Karpas-422 (cell line): ENCODE measurements at regions not wholly inside any gene's neighbourhood (a gene's known extent, or its start where the extent isn't known, plus 50 kb on each side); places are given as distances from the start of the nearest gene placed in this dataset.

Experiments
- DNase-seq: peaks from one replicate; pipeline ENCODE4 v3.0.0-alpha.2; 2015
- H2AFZ ChIP-seq: fragments of 200-600 bp; sonication (generic); 2 replicates; pipeline ENCODE4 v1.6.1; 2014; ENCODE audit warnings: antibody characterized with exemption, low read length, mixed read lengths
- H3K27ac ChIP-seq: fragments of 200-600 bp; sonication (generic); 2 replicates; pipeline ENCODE4 v1.5.1; 2014; ENCODE audit warnings: mild to moderate bottlenecking, low read length, moderate library complexity
- H3K27me3 ChIP-seq: fragments of 200-600 bp; sonication (generic); 2 replicates; pipeline ENCODE4 v1.6.1; 2014; ENCODE audit warnings: low read length, mixed read lengths
- H3K36me3 ChIP-seq: fragments of 200-600 bp; sonication (generic); 2 replicates; pipeline ENCODE4 v1.6.1; 2014; ENCODE audit warnings: low read length, mixed read lengths; ENCODE audit not compliant: insufficient read depth
- H3K4me1 ChIP-seq: fragments of 200-600 bp; sonication (generic); 2 replicates; pipeline ENCODE4 v1.6.1; 2014; ENCODE audit warnings: mild to moderate bottlenecking, low read length, mixed read lengths
- H3K4me2 ChIP-seq: fragments of 200-600 bp; sonication (generic); 2 replicates; pipeline ENCODE4 v1.6.1; 2014; ENCODE audit warnings: low read length, low read depth, mild to moderate bottlenecking; ENCODE audit not compliant: poor library complexity, severe bottlenecking
- H3K4me3 ChIP-seq: fragments of 200-600 bp; sonication (generic); 2 replicates; pipeline ENCODE4 v1.5.1; 2014; ENCODE audit warnings: mild to moderate bottlenecking, antibody characterized with exemption, low read length, mixed read lengths
- H3K79me2 ChIP-seq: fragments of 200-600 bp; sonication (generic); 2 replicates; pipeline ENCODE4 v1.6.1; 2014; ENCODE audit warnings: mild to moderate bottlenecking, low read length, mixed read lengths
- H3K9ac ChIP-seq: fragments of 200-600 bp; sonication (generic); 2 replicates; pipeline ENCODE4 v1.6.0; 2014; ENCODE audit warnings: low read length
- H3K9me2 ChIP-seq: fragments of 200-600 bp; sonication (generic), shearing (Covaris generic); replicated peaks from 2 replicates; pipeline ENCODE4 v1.6.0; 2014; ENCODE audit warnings: mild to moderate bottlenecking, low read length, moderate library complexity; ENCODE audit not compliant: insufficient read depth
- H3K9me3 ChIP-seq: fragments of 300-700, 200-600 bp; sonication (generic); 2 replicates; pipeline ENCODE4 v1.6.1; 2014; ENCODE audit warnings: low read length, mixed read lengths
- H4K20me1 ChIP-seq: fragments of 200-600 bp; sonication (generic); 2 replicates; pipeline ENCODE4 v1.6.1; 2014; ENCODE audit warnings: mild to moderate bottlenecking, antibody characterized with exemption, low read length, low read depth; ENCODE audit not compliant: insufficient read depth

GRCh38 chr14:89028462-89029134, 204.1 kb downstream of the TTC8 start:
- Histone ChIP-seq H4K20me1 (no peaks in the 10 kb centered on the region), H3K9me2 (no peaks in the 10 kb centered on the region), H3K79me2 (no peaks in the 10 kb centered on the region), H2AFZ (no peak overlapping the region), H3K27me3 (0 out of 2 replicates have a peak, but pooled peaks cover 2% of the 10 kb centered on the region), H3K36me3 (no peaks in the 10 kb centered on the region), H3K9me3 (no peaks in the 10 kb centered on the region), H3K27ac (no peak overlapping the region), H3K4me2 (no peak overlapping the region), H3K9ac (no peak overlapping the region), H3K4me1 (peaks cover 2% of the 10 kb centered on the region; the same call in 1 of the 2 replicates), H3K4me3 (no peak overlapping the region)
- DNase-seq, result no peak

- H3K36me3 ChIP-seq, result no peaks in the 10 kb centered on the region
- no peak for DNase-seq
- no peak overlapping the region for H2AFZ ChIP-seq
- no peak overlapping the region for H3K4me2 ChIP-seq
- H3K9me3 ChIP-seq, result no peaks in the 10 kb centered on the region
- H3K27me3 ChIP-seq, result 0 out of 2 replicates have a peak, but pooled peaks cover 2% of the 10 kb centered on the region
- no peak overlapping the region for H3K4me3 ChIP-seq
- H3K4me1 ChIP-seq, result peaks cover 2% of the 10 kb centered on the region; the same call in 1 of the 2 replicates
- no peaks in the 10 kb centered on the region for H3K79me2 ChIP-seq
- no peaks in the 10 kb centered on the region for H4K20me1 ChIP-seq
- H3K9ac ChIP-seq, result no peak overlapping the region
- no peak overlapping the region for H3K27ac ChIP-seq
- no peaks in the 10 kb centered on the region for H3K9me2 ChIP-seq
Observed at GRCh38 chr14:89029961-89030694, 205.7 kb downstream of the TTC8 start.

GRCh38 chr14:89030921-89031320, 206.5 kb downstream of the TTC8 start:
- no peaks in the 10 kb centered on the region for H3K36me3 ChIP-seq
- no peaks in the 10 kb centered on the region for H3K79me2 ChIP-seq
- H4K20me1 ChIP-seq, result no peaks in the 10 kb centered on the region
- no peaks in the 10 kb centered on the region for H3K9me2 ChIP-seq
- H3K4me1 ChIP-seq, result peaks cover 2% of the 10 kb centered on the region; the same call in 1 of the 2 replicates
- H3K4me3 ChIP-seq, result no peak overlapping the region
- no peaks in the 10 kb centered on the region for H3K9me3 ChIP-seq
- H3K27ac ChIP-seq, result no peak overlapping the region
- 0 out of 2 replicates have a peak, but pooled peaks cover 2% of the 10 kb centered on the region for H3K27me3 ChIP-seq
- no peak overlapping the region for H3K4me2 ChIP-seq
- no peak for DNase-seq
- no peak overlapping the region for H2AFZ ChIP-seq
- no peak overlapping the region for H3K9ac ChIP-seq

GRCh38 chr14:89032086-89032649, 207.7 kb downstream of the TTC8 start:
- Histone ChIP-seq H3K36me3 (no peaks in the 10 kb centered on the region), H3K79me2 (no peaks in the 10 kb centered on the region), H3K9ac (no peak overlapping the region), H3K9me2 (no peaks in the 10 kb centered on the region), H3K4me3 (no peak overlapping the region), H3K4me2 (no peak overlapping the region), H3K27me3 (0 out of 2 replicates have a peak, but pooled peaks cover 4% of the 10 kb centered on the region), H4K20me1 (no peaks in the 10 kb centered on the region), H3K9me3 (no peaks in the 10 kb centered on the region), H3K4me1 (peaks cover 2% of the 10 kb centered on the region; the same call in 1 of the 2 replicates), H3K27ac (no peak overlapping the region), H2AFZ (peak overlapping the region; percentile 6; the same call in 1 of the 2 replicates)
- peak; percentile 61 for DNase-seq

- H3K9me2 ChIP-seq, result no peaks in the 10 kb centered on the region
- peaks cover 2% of the 10 kb centered on the region; the same call in 1 of the 2 replicates for H3K4me1 ChIP-seq
- H3K4me2 ChIP-seq, result no peak overlapping the region
- no peaks in the 10 kb centered on the region for H3K79me2 ChIP-seq
- DNase-seq, result no peak
- no peak overlapping the region for H3K27ac ChIP-seq
- no peak overlapping the region for H3K4me3 ChIP-seq
- H3K27me3 ChIP-seq, result 0 out of 2 replicates have a peak, but pooled peaks cover 4% of the 10 kb centered on the region
- H3K9ac ChIP-seq, result no peak overlapping the region
- no peaks in the 10 kb centered on the region for H4K20me1 ChIP-seq
- H2AFZ ChIP-seq, result no peak overlapping the region
- no peaks in the 10 kb centered on the region for H3K36me3 ChIP-seq
- no peaks in the 10 kb centered on the region for H3K9me3 ChIP-seq
Observed at GRCh38 chr14:89033756-89034155, 209.3 kb downstream of the TTC8 start.

- no peak overlapping the region for H3K4me2 ChIP-seq
- H3K9ac ChIP-seq, result no peak overlapping the region
- no peaks in the 10 kb centered on the region for H3K9me2 ChIP-seq
- no peaks in the 10 kb centered on the region for H3K79me2 ChIP-seq
- H3K9me3 ChIP-seq, result no peaks in the 10 kb centered on the region
- 0 out of 2 replicates have a peak, but pooled peaks cover 2% of the 10 kb centered on the region for H3K27me3 ChIP-seq
- H2AFZ ChIP-seq, result no peak overlapping the region
- no peaks in the 10 kb centered on the region for H3K36me3 ChIP-seq
- DNase-seq, result no peak
- no peak overlapping the region for H3K4me3 ChIP-seq
- H3K27ac ChIP-seq, result no peak overlapping the region
- H3K4me1 ChIP-seq, result peaks cover 2% of the 10 kb centered on the region; the same call in 1 of the 2 replicates
- no peaks in the 10 kb centered on the region for H4K20me1 ChIP-seq
Observed at GRCh38 chr14:89036371-89036770, 211.9 kb downstream of the TTC8 start.

GRCh38 chr14:89037065-89037464, 212.6 kb downstream of the TTC8 start:
- no peaks in the 10 kb centered on the region for H3K9me2 ChIP-seq
- no peaks in the 10 kb centered on the region for H3K36me3 ChIP-seq
- H3K4me1 ChIP-seq, result peaks cover 2% of the 10 kb centered on the region; the same call in 1 of the 2 replicates
- H3K4me3 ChIP-seq, result no peak overlapping the region
- no peaks in the 10 kb centered on the region for H3K9me3 ChIP-seq
- H2AFZ ChIP-seq, result no peak overlapping the region
- H3K27me3 ChIP-seq, result 0 out of 2 replicates have a peak, but pooled peaks cover 2% of the 10 kb centered on the region
- H3K4me2 ChIP-seq, result no peak overlapping the region
- H3K27ac ChIP-seq, result no peak overlapping the region
- no peaks in the 10 kb centered on the region for H4K20me1 ChIP-seq
- H3K9ac ChIP-seq, result no peak overlapping the region
- H3K79me2 ChIP-seq, result no peaks in the 10 kb centered on the region
- DNase-seq, result no peak

GRCh38 chr14:89040080-89040459, 215.6 kb downstream of the TTC8 start:
- H3K4me1 ChIP-seq, result no peaks in the 10 kb centered on the region
- no peak overlapping the region for H3K27ac ChIP-seq
- no peak for DNase-seq
- no peaks in the 10 kb centered on the region for H4K20me1 ChIP-seq
- no peaks in the 10 kb centered on the region for H3K36me3 ChIP-seq
- peaks cover 8% of the 10 kb centered on the region; the same call in 1 of the 2 replicates for H3K27me3 ChIP-seq
- no peak overlapping the region for H3K4me3 ChIP-seq
- H3K9me2 ChIP-seq, result no peaks in the 10 kb centered on the region
- no peaks in the 10 kb centered on the region for H3K79me2 ChIP-seq
- no peak overlapping the region for H3K9ac ChIP-seq
- no peak overlapping the region for H3K4me2 ChIP-seq
- H2AFZ ChIP-seq, result no peak overlapping the region
- H3K9me3 ChIP-seq, result peaks cover 9% of the 10 kb centered on the region
